T-cell (primary cell): ENCODE measurements at regions not wholly inside any gene's neighbourhood (a gene's known extent, or its start where the extent isn't known, plus 50 kb on each side); places are given as distances from the start of the nearest gene placed in this dataset.

ENCODE experiments used
- ATAC-seq, 4 experiments: fragments of 200-7000 bp in 3 of 4; fragments of 150-1000 bp in 1 of 4; cut with Tn5 transposase; replicated peaks in 1 of 4; 1 replicate in 3 of 4; 2 replicates in 1 of 4; pipeline ENCODE4 v1.10.0; 2021; ENCODE audit warnings: moderate library complexity in 3 of 4, mild to moderate bottlenecking in 2 of 4, moderate number of reproducible peaks in 1 of 4
- CTCF ChIA-PET, 2 donors: fragments of 300-600 bp; sonication (Branson Sonifier 250); formaldehyde crosslinking; loops; one replicate each; lab custom pipeline; 2022; ENCODE audit warnings: antibody characterized with exemption in 2 of 2; lab: Charles Lee
- POLR2A ChIA-PET, 2 donors: fragments of 300-600 bp; sonication (Branson Sonifier 250); formaldehyde crosslinking; loops; one replicate each; lab custom pipeline; 2022; ENCODE audit warnings: antibody characterized with exemption in 2 of 2; lab: Charles Lee
- DNase-seq, 35 experiments: peaks; one replicate each; pipeline versions ENCODE4 v3.0.0 to v3.0.0-alpha.2; 2013 to 2023
- H3K27ac ChIP-seq: one replicate; pipeline ENCODE4 v1.5.1; 2013; ENCODE audit warnings: low read length
- H3K27me3 ChIP-seq, 2 experiments: replicated peaks in 1 of 2; 1 replicate in 1 of 2; 2 replicates in 1 of 2; pipeline versions ENCODE4 v1.6.1 to v1.7.0; 2013; ENCODE audit warnings: low read length in 1 of 2, mixed read lengths in 1 of 2; ENCODE audit not compliant: control insufficient read depth in 2 of 2, insufficient read depth in 2 of 2; ENCODE audit errors: extremely low read depth in 1 of 2
- H3K36me3 ChIP-seq, 2 donors: 1 replicate in 1 of 2; 2 replicates in 1 of 2; pipeline versions ENCODE4 v1.6.1 to v1.7.0; 2013; ENCODE audit warnings: low read length in 1 of 2; ENCODE audit not compliant: control insufficient read depth in 2 of 2, insufficient read depth in 1 of 2; ENCODE audit errors: extremely low read depth in 1 of 2
- H3K4me1 ChIP-seq, 2 experiments: 1 replicate in 1 of 2; 2 replicates in 1 of 2; pipeline versions ENCODE4 v1.6.1 to v1.7.0; 2013; ENCODE audit warnings: low read length in 2 of 2, mixed read lengths in 1 of 2; ENCODE audit not compliant: insufficient read depth in 2 of 2, control insufficient read depth in 1 of 2; ENCODE audit errors: extremely low read depth in 1 of 2
- H3K4me3 ChIP-seq, 2 donors: 1 replicate in 1 of 2; 2 replicates in 1 of 2; pipeline versions ENCODE4 v1.5.1 to v1.7.0; 2013; ENCODE audit warnings: mild to moderate bottlenecking in 2 of 2, low read length in 1 of 2, moderate library complexity in 1 of 2; ENCODE audit not compliant: control insufficient read depth in 1 of 2; ENCODE audit errors: extremely low read depth in 1 of 2
- H3K9me3 ChIP-seq: 2 replicates; pipeline ENCODE4 v1.7.0; 2013
- H3K27ac Mint-ChIP-seq, 2 donors: one replicate each; pipeline ENCODE4 v1.8.0; 2020 to 2021; ENCODE audit warnings: mild to moderate bottlenecking in 2 of 2, mixed read lengths in 2 of 2
- H3K27me3 Mint-ChIP-seq, 2 donors: one replicate each; pipeline ENCODE4 v1.8.0; 2021 to 2022; ENCODE audit warnings: mixed read lengths in 2 of 2
- H3K36me3 Mint-ChIP-seq: one replicate; pipeline ENCODE4 v1.8.0; 2021; ENCODE audit warnings: mixed read lengths
- H3K4me1 Mint-ChIP-seq, 3 donors: one replicate each; pipeline ENCODE4 v1.8.0; 2020 to 2022; ENCODE audit warnings: mixed read lengths in 3 of 3, mild to moderate bottlenecking in 1 of 3
- H3K4me3 Mint-ChIP-seq, 3 donors: one replicate each; pipeline ENCODE4 v1.8.0; 2020 to 2022; ENCODE audit warnings: mild to moderate bottlenecking in 3 of 3, mixed read lengths in 3 of 3, moderate library complexity in 3 of 3
- H3K9me3 Mint-ChIP-seq, 3 donors: one replicate each; pipeline ENCODE4 v1.8.0; 2020 to 2022; ENCODE audit warnings: mixed read lengths in 3 of 3
- WGBS: methylation state at CpG from one replicate; pipeline ENCODE4 v1.1.5; 2013; ENCODE audit warnings: missing lambda C conversion rate; ENCODE audit not compliant: insufficient coverage; 5-methylcytosine and 5-hydroxymethylcytosine counted together

- no peaks in the 10 kb centered on the region for H3K36me3 Mint-ChIP-seq
- ChIA-PET POLR2A (no interaction called here), CTCF (interaction anchor here in 1 of 2 donors (0.6 to 0.7 kb wide), 2 partner anchors 13 to 1008 kb away, joined by 3 read pairs; no protein-coding TSS in a partner anchor)
- no peak overlapping the region for H3K27ac Mint-ChIP-seq
- H3K4me3 Mint-ChIP-seq = no peak overlapping the region
- ATAC-seq (no peak), DNase-seq (no peak)
- no peaks in the 10 kb centered on the region for H3K4me1 ChIP-seq
- H3K27me3 Mint-ChIP-seq = peaks cover 5 to 10% of the 10 kb centered on the region in 2 donors
- peaks cover 0 to 1% (median 0%) of the 10 kb centered on the region in 3 donors for H3K4me1 Mint-ChIP-seq
- no peak overlapping the region for H3K27ac ChIP-seq
- no peaks in the 10 kb centered on the region for H3K27me3 ChIP-seq
- H3K36me3 ChIP-seq = no peaks in the 10 kb centered on the region
- no peaks in the 10 kb centered on the region for H3K9me3 ChIP-seq
- WGBS = no CpG with 5 or more reads among the region's 3 CpGs
- peaks cover 15 to 25% (median 16%) of the 10 kb centered on the region in 3 donors for H3K9me3 Mint-ChIP-seq
- H3K4me3 ChIP-seq = no peak overlapping the region
These were observed 85.8 kb upstream of the NELL2 start for GRCh38 chr12:44961887-44962286.

- H3K27ac ChIP-seq = no peak overlapping the region
- no peak for ATAC-seq
- no peaks in the 10 kb centered on the region for H3K9me3 ChIP-seq
- Mint-ChIP-seq H3K4me3 (no peak overlapping the region), H3K27ac (no peak overlapping the region), H3K36me3 (no peaks in the 10 kb centered on the region), H3K9me3 (peaks cover 13 to 23% (median 13%) of the 10 kb centered on the region in 3 donors), H3K27me3 (peaks cover 5 to 10% of the 10 kb centered on the region in 2 donors), H3K4me1 (no peaks in the 10 kb centered on the region)
- H3K27me3 ChIP-seq = no peaks in the 10 kb centered on the region
- no peaks in the 10 kb centered on the region for H3K36me3 ChIP-seq
- no peak for DNase-seq
- no peaks in the 10 kb centered on the region for H3K4me1 ChIP-seq
- ChIA-PET CTCF (no interaction called here), POLR2A (no interaction called here)
- WGBS = 93% methylated on average over 3 of the region's 3 CpGs
- H3K4me3 ChIP-seq = no peak overlapping the region
These were observed 84.7 kb upstream of the NELL2 start for GRCh38 chr12:44960856-44961255.

GRCh38 chr12:44960423-44960822 is 84.3 kb upstream of the NELL2 start:
- no peaks in the 10 kb centered on the region for H3K27me3 ChIP-seq
- Mint-ChIP-seq H3K27ac (no peak overlapping the region), H3K27me3 (peaks cover 5 to 10% of the 10 kb centered on the region in 2 donors), H3K4me1 (no peaks in the 10 kb centered on the region), H3K9me3 (peaks cover 10 to 19% (median 10%) of the 10 kb centered on the region in 3 donors), H3K36me3 (no peaks in the 10 kb centered on the region), H3K4me3 (no peak overlapping the region)
- H3K4me3 ChIP-seq = no peak overlapping the region
- DNase-seq (no peak), ATAC-seq (no peak)
- H3K36me3 ChIP-seq = no peaks in the 10 kb centered on the region
- POLR2A ChIA-PET = no interaction called here
- CTCF ChIA-PET = no interaction called here
- WGBS = 100% methylated on average over 1 of the region's 3 CpGs
- H3K27ac ChIP-seq = no peak overlapping the region
- H3K9me3 ChIP-seq = no peaks in the 10 kb centered on the region
- H3K4me1 ChIP-seq = no peaks in the 10 kb centered on the region

- H3K4me3 Mint-ChIP-seq = no peak overlapping the region
- H3K9me3 Mint-ChIP-seq = no peaks in the 10 kb centered on the region
- POLR2A ChIA-PET = no interaction called here
- Histone ChIP-seq H3K4me1 (peaks cover 2 to 4% of the 10 kb centered on the region in 2 experiments), H3K4me3 (no peak overlapping the region), H3K27ac (no peak overlapping the region), H3K27me3 (peaks cover 0 to 8% of the 10 kb centered on the region in 2 experiments), H3K36me3 (no peaks in the 10 kb centered on the region), H3K9me3 (no peaks in the 10 kb centered on the region)
- DNase-seq (no peak), ATAC-seq (no peak)
- CTCF ChIA-PET = no interaction called here
- no CpG with 5 or more reads among the region's 1 CpG for WGBS
- H3K36me3 Mint-ChIP-seq = no peaks in the 10 kb centered on the region
- H3K27ac Mint-ChIP-seq = no peak overlapping the region
- H3K27me3 Mint-ChIP-seq = peaks cover 13 to 19% of the 10 kb centered on the region in 2 donors
- H3K4me1 Mint-ChIP-seq = peaks cover 0 to 4% (median 3%) of the 10 kb centered on the region in 3 donors
These were observed 71.0 kb upstream of the NELL2 start for GRCh38 chr12:44947163-44947562.

- POLR2A ChIA-PET = interaction anchor here in 1 of 2 donors (0.6 kb wide), 1 partner anchor 73 kb away, joined by 3 read pairs; no protein-coding TSS in a partner anchor
- no peaks in the 10 kb centered on the region for H3K4me1 ChIP-seq
- no peak overlapping the region for H3K27ac ChIP-seq
- no CpG with 5 or more reads among the region's 5 CpGs for WGBS
- no peaks in the 10 kb centered on the region for H3K9me3 ChIP-seq
- CTCF ChIA-PET = interaction anchor here in 1 of 2 donors (0.6 kb wide), 1 partner anchor 662 kb away, joined by 3 read pairs; no protein-coding TSS in a partner anchor
- H3K4me3 ChIP-seq = no peak overlapping the region
- Mint-ChIP-seq H3K27ac (no peak overlapping the region), H3K9me3 (no peaks in the 10 kb centered on the region), H3K27me3 (peaks cover 3 to 8% of the 10 kb centered on the region in 2 donors), H3K4me3 (no peak overlapping the region), H3K4me1 (no peaks in the 10 kb centered on the region), H3K36me3 (no peaks in the 10 kb centered on the region)
- no peak for ATAC-seq
- no peaks in the 10 kb centered on the region for H3K27me3 ChIP-seq
- H3K36me3 ChIP-seq = no peaks in the 10 kb centered on the region
- no peak for DNase-seq
These were observed 66.6 kb upstream of the NELL2 start for GRCh38 chr12:44942714-44943113.

GRCh38 chr12:44930972-44931600 is 55.0 kb upstream of the NELL2 start:
- H3K9me3 Mint-ChIP-seq = no peaks in the 10 kb centered on the region
- Histone ChIP-seq H3K9me3 (no peaks in the 10 kb centered on the region), H3K27me3 (no peaks in the 10 kb centered on the region), H3K27ac (no peak overlapping the region), H3K4me3 (no peak overlapping the region), H3K36me3 (no peaks in the 10 kb centered on the region), H3K4me1 (peaks cover 0 to 3% of the 10 kb centered on the region in 2 experiments)
- ATAC-seq (peak; percentile 46 to 61 (median 50)), DNase-seq (peak in 1 of 35 experiments; percentile 77)
- no peak overlapping the region for H3K4me3 Mint-ChIP-seq
- no CpG with 5 or more reads among the region's 4 CpGs for WGBS
- H3K4me1 Mint-ChIP-seq = peaks cover 2 to 5% (median 4%) of the 10 kb centered on the region in 3 donors
- ChIA-PET CTCF (interaction anchor here (0.6 to 3.0 kb wide), 19 partner anchors 18 to 974 kb away, joined by 3 to 43 read pairs (median 4); no protein-coding TSS in a partner anchor), POLR2A (no interaction called here)
- no peak overlapping the region for H3K27ac Mint-ChIP-seq
- H3K27me3 Mint-ChIP-seq = peaks cover 0 to 4% of the 10 kb centered on the region in 2 donors
- no peaks in the 10 kb centered on the region for H3K36me3 Mint-ChIP-seq
